IMR-90 (cell line): ENCODE measurements at regions not wholly inside any gene's neighbourhood (a gene's known extent, or its start where the extent isn't known, plus 50 kb on each side); places are given as distances from the start of the nearest gene placed in this dataset.

Experiments used
- ATAC-seq: fragments of 200-7000 bp; cut with Tn5 transposase; 2 replicates; pipeline ENCODE4 v1.9.1; 2020; ENCODE audit warnings: low read depth, mild to moderate bottlenecking, moderate library complexity
- BruUV-seq: library from RNA; stranded (reverse); fragments of 400-500 nt; replicated peaks from 2 replicates; lab custom pipeline; 2021; lab: Mats Ljungman, UMichigan
- CTCF ChIA-PET: fragments of 300-600 bp; formaldehyde crosslinking; extraction: SDS; loops from one replicate; lab custom pipeline; 2021; ENCODE audit warnings: antibody characterized with exemption; lab: Yijun Ruan, JAX
- POLR2A ChIA-PET: fragments of 300-600 bp; sonication (Branson Sonifier 250); formaldehyde crosslinking; loops from one replicate; lab custom pipeline; 2022; ENCODE audit warnings: antibody characterized with exemption; ENCODE audit not compliant: unreplicated experiment; lab: Charles Lee
- DNase-seq: peaks from one replicate; pipeline ENCODE4 v3.0.0; 2013
- H2AFZ ChIP-seq: replicated peaks from 2 replicates; pipeline ENCODE3; 2013; ENCODE audit warnings: low read length, mild to moderate bottlenecking; ENCODE audit not compliant: poor library complexity
- H2AK5ac ChIP-seq: 2 replicates; pipeline ENCODE4 v1.6.1; 2013; ENCODE audit warnings: low read depth, low read length, inconsistent platforms
- H2AK9ac ChIP-seq: replicated peaks from 2 replicates; pipeline ENCODE3; 2013; ENCODE audit warnings: mild to moderate bottlenecking, low read depth, low read length, moderate library complexity; ENCODE audit not compliant: poor library complexity
- H2BK120ac ChIP-seq: 2 replicates; pipeline ENCODE4 v1.6.1; 2013; ENCODE audit warnings: low read depth, low read length, inconsistent platforms
- H2BK15ac ChIP-seq: 3 replicates; pipeline ENCODE4 v1.6.1; 2013; ENCODE audit warnings: low read depth, low read length, inconsistent platforms
- H2BK20ac ChIP-seq: 2 replicates; pipeline ENCODE4 v1.6.1; 2013; ENCODE audit warnings: low read depth, mild to moderate bottlenecking, inconsistent platforms, low read length, moderate library complexity
- H2BK5ac ChIP-seq: 2 replicates; pipeline ENCODE4 v1.6.1; 2013; ENCODE audit warnings: mild to moderate bottlenecking, low read depth, low read length, inconsistent platforms; ENCODE audit not compliant: poor library complexity, severe bottlenecking
- H3K14ac ChIP-seq: replicated peaks from 2 replicates; pipeline ENCODE4 v1.6.1; 2013; ENCODE audit warnings: low read depth, low read length, inconsistent platforms
- H3K18ac ChIP-seq: 2 replicates; pipeline ENCODE4 v1.6.1; 2013; ENCODE audit warnings: low read depth, low read length, control low read depth
- H3K23ac ChIP-seq: 2 replicates; pipeline ENCODE4 v1.6.1; 2013; ENCODE audit warnings: low read depth, low read length, inconsistent platforms
- H3K27ac ChIP-seq: 2 replicates; pipeline ENCODE4 v1.5.1; 2013; ENCODE audit warnings: mild to moderate bottlenecking, control low read depth, low read length; ENCODE audit not compliant: insufficient read depth
- H3K27me3 ChIP-seq: 2 replicates; pipeline ENCODE4 v1.6.1; 2013; ENCODE audit warnings: low read length; ENCODE audit not compliant: control insufficient read depth, insufficient read depth
- H3K36me3 ChIP-seq: 2 replicates; pipeline ENCODE4 v1.6.1; 2013; ENCODE audit warnings: low read length, mixed read lengths; ENCODE audit not compliant: control insufficient read depth, insufficient read depth
- H3K4ac ChIP-seq: 2 replicates; pipeline ENCODE4 v1.6.1; 2013; ENCODE audit warnings: low read depth, low read length, inconsistent platforms
- H3K4me1 ChIP-seq: 2 replicates; pipeline ENCODE4 v1.6.1; 2013; ENCODE audit warnings: low read length, mixed read lengths; ENCODE audit not compliant: control insufficient read depth, insufficient read depth
- H3K4me2 ChIP-seq: 2 replicates; pipeline ENCODE4 v1.6.1; 2013; ENCODE audit warnings: low read depth, mild to moderate bottlenecking, control low read depth, low read length, moderate library complexity
- H3K4me3 ChIP-seq: 2 replicates; pipeline ENCODE4 v1.5.1; 2013; ENCODE audit warnings: low read depth, mild to moderate bottlenecking, control low read depth, low read length, moderate library complexity; ENCODE audit not compliant: insufficient read depth
- H3K56ac ChIP-seq: 2 replicates; pipeline ENCODE4 v1.6.1; 2013; ENCODE audit warnings: low read length, inconsistent platforms; ENCODE audit not compliant: insufficient read depth; ENCODE audit errors: extremely low read depth
- H3K79me1 ChIP-seq, 2 experiments: 2 replicates each; pipeline ENCODE4 v1.6.1; 2013; ENCODE audit warnings: low read length in 2 of 2, inconsistent platforms in 1 of 2, low read depth in 1 of 2
- H3K9ac ChIP-seq: 2 replicates; pipeline ENCODE4 v1.6.1; 2013; ENCODE audit warnings: low read depth, low read length, control low read depth
- H3K9me1 ChIP-seq: 2 replicates; pipeline ENCODE4 v1.6.1; 2013; ENCODE audit warnings: low read length, inconsistent platforms; ENCODE audit not compliant: insufficient read depth
- H3K9me3 ChIP-seq: 2 replicates; pipeline ENCODE4 v1.6.1; 2013; ENCODE audit warnings: low read length; ENCODE audit not compliant: control insufficient read depth, insufficient read depth
- H4K20me1 ChIP-seq: 2 replicates; pipeline ENCODE4 v1.6.1; 2013; ENCODE audit warnings: low read length, inconsistent platforms; ENCODE audit not compliant: insufficient read depth
- H4K5ac ChIP-seq: 2 replicates; pipeline ENCODE4 v1.6.1; 2013; ENCODE audit warnings: mild to moderate bottlenecking, low read depth, low read length, control low read depth
- H4K8ac ChIP-seq, 2 experiments: 2 replicates each; pipeline ENCODE4 v1.6.1; 2013; ENCODE audit warnings: low read depth in 2 of 2, low read length in 2 of 2, control low read depth in 1 of 2, inconsistent platforms in 1 of 2
- H4K91ac ChIP-seq: 2 replicates; pipeline ENCODE4 v1.6.1; 2013; ENCODE audit warnings: low read depth, low read length, inconsistent platforms; ENCODE audit not compliant: insufficient read depth
- BHLHE40 ChIP-seq: fragments of 150-350 bp; IDR thresholded peaks from 2 replicates; pipeline ENCODE4 v1.6.1; 2016; ENCODE audit warnings: mild to moderate bottlenecking, low read depth, low read length
- CEBPB ChIP-seq: IDR thresholded peaks from 2 replicates; pipeline ENCODE4 v1.6.1; 2012; ENCODE audit warnings: low read depth, low read length, improper control_type of control experiment
- CHD1 ChIP-seq: IDR thresholded peaks from 2 replicates; pipeline ENCODE4 v1.6.1; 2012; ENCODE audit warnings: low read depth, low read length, improper control_type of control experiment
- CTCF ChIP-seq: conservative IDR thresholded peaks from 2 replicates; pipeline ENCODE4 v1.5.1; 2012; ENCODE audit warnings: mild to moderate bottlenecking, low read depth, low read length, improper control_type of control experiment
- ELK1 ChIP-seq: fragments of 150-350 bp; IDR thresholded peaks from 2 replicates; pipeline ENCODE4 v1.6.1; 2016; ENCODE audit warnings: low read depth, mild to moderate bottlenecking, low read length, moderate library complexity, borderline replicate concordance
- FOS ChIP-seq: fragments of 150-350 bp; IDR thresholded peaks from 2 replicates; pipeline ENCODE4 v1.6.1; 2016; ENCODE audit warnings: low read depth, low read length
- MAFK ChIP-seq: IDR thresholded peaks from 2 replicates; pipeline ENCODE4 v1.6.1; 2012; ENCODE audit warnings: low read depth, low read length, improper control_type of control experiment
- MAZ ChIP-seq: IDR thresholded peaks from 2 replicates; pipeline ENCODE4 v1.6.1; 2012; ENCODE audit warnings: low read depth, mild to moderate bottlenecking, low read length, improper control_type of control experiment, moderate library complexity, borderline replicate concordance
- MXI1 ChIP-seq: IDR thresholded peaks from 2 replicates; pipeline ENCODE4 v1.6.1; 2012; ENCODE audit warnings: low read depth, mild to moderate bottlenecking, low read length, moderate library complexity, borderline replicate concordance
- NFE2L2 ChIP-seq: fragments of 150-350 bp; IDR thresholded peaks from 2 replicates; pipeline ENCODE4 v1.6.1; 2016; ENCODE audit warnings: low read depth, mild to moderate bottlenecking, low read length
- POLR2A ChIP-seq: IDR thresholded peaks from 2 replicates; pipeline ENCODE4 v1.6.1; 2012; ENCODE audit warnings: mild to moderate bottlenecking, low read depth, low read length
- RAD21 ChIP-seq: IDR thresholded peaks from 2 replicates; pipeline ENCODE4 v1.6.1; 2012; ENCODE audit warnings: low read length, improper control_type of control experiment
- RCOR1 ChIP-seq: IDR thresholded peaks from 2 replicates; pipeline ENCODE4 v1.6.1; 2012; ENCODE audit warnings: mild to moderate bottlenecking, low read length, improper control_type of control experiment; ENCODE audit not compliant: insufficient replicate concordance
- RFX5 ChIP-seq: IDR thresholded peaks from 2 replicates; pipeline ENCODE4 v1.8.0; 2012; ENCODE audit warnings: low read depth, mild to moderate bottlenecking, low read length, moderate library complexity
- SMC3 ChIP-seq: fragments of 150-350 bp; IDR thresholded peaks from 2 replicates; pipeline ENCODE4 v1.6.1; 2016; ENCODE audit warnings: low read depth, mild to moderate bottlenecking, antibody characterized with exemption, low read length, moderate library complexity
- USF2 ChIP-seq: fragments of 150-350 bp; IDR thresholded peaks from 2 replicates; pipeline ENCODE4 v1.6.1; 2017; ENCODE audit warnings: mild to moderate bottlenecking, antibody characterized with exemption, low read length, low read depth
- WGBS, 2 experiments: methylation state at CpG; one replicate each; pipeline versions ENCODE4 v1.1.5 to v1.1.7; 2013; ENCODE audit warnings: missing lambda C conversion rate in 2 of 2; ENCODE audit not compliant: insufficient read length in 1 of 2; ENCODE audit errors: extremely low coverage in 2 of 2; 5-methylcytosine and 5-hydroxymethylcytosine counted together
- dilution Hi-C: fragments of 300-500 bp; cut with HindIII; formaldehyde crosslinking; loops from one replicate; pipeline ENCODE4 v1.14.3; 2018; ENCODE audit warnings: low sequenced_read_pairs; ENCODE audit not compliant: unreplicated experiment
- in situ Hi-C: fragments of 300-500 bp; cut with MboI; formaldehyde crosslinking; loops from 3 replicates; pipeline ENCODE4 v1.14.3; 2019; ENCODE audit warnings: low sequenced_read_pairs, inconsistent platforms, mixed read lengths
- intact Hi-C: fragments of 100-400 bp; cut with micrococcal nuclease; formaldehyde crosslinking; loops from 2 replicates; pipeline ENCODE4 v1.10.0; 2022

- Histone ChIP-seq H3K27me3 (no peaks in the 10 kb centered on the region), H2BK5ac (no peak overlapping the region), H3K9ac (no peak overlapping the region), H3K27ac (no peak overlapping the region), H3K9me1 (no peaks in the 10 kb centered on the region), H2AK5ac (no peak overlapping the region), H3K36me3 (no peaks in the 10 kb centered on the region), H3K56ac (no peak overlapping the region), H4K20me1 (no peaks in the 10 kb centered on the region), H3K4me3 (no peak overlapping the region), H4K91ac (no peak overlapping the region), H3K4me2 (no peak overlapping the region), H3K23ac (no peak overlapping the region), H3K18ac (no peak overlapping the region), H3K14ac (no peak overlapping the region), H3K79me1 (no peaks in the 10 kb centered on the region), H4K8ac (no peak overlapping the region), H2AFZ (no peak overlapping the region), H4K5ac (no peak overlapping the region), H2BK120ac (no peak overlapping the region), H3K9me3 (peaks cover 18% of the 10 kb centered on the region), H2AK9ac (no peak overlapping the region), H2BK20ac (no peak overlapping the region), H2BK15ac (no peak overlapping the region), H3K4me1 (no peaks in the 10 kb centered on the region), H3K4ac (no peak overlapping the region)
- intact Hi-C loops (no loop called here), in situ Hi-C loops (no loop called here), dilution Hi-C loops (no loop called here)
- WGBS, 2 experiments = no CpG with 5 or more reads among the region's 1 CpG
- no peak for ATAC-seq
- CTCF ChIA-PET = no interaction called here
- no TSS peak for BruUV-seq
- no peak for TF ChIP-seq SMC3
- no peak for TF ChIP-seq RAD21
- TF ChIP-seq CHD1 = no peak
- no peak for TF ChIP-seq MAZ
- no peak for TF ChIP-seq FOS
- TF ChIP-seq RCOR1 = no peak
- no peak for TF ChIP-seq MAFK
- TF ChIP-seq POLR2A = no peak
- no peak for TF ChIP-seq BHLHE40
- no peak for TF ChIP-seq CTCF
- TF ChIP-seq ELK1 = no peak
- TF ChIP-seq NFE2L2 = no peak
- TF ChIP-seq CEBPB = no peak
- no peak for TF ChIP-seq USF2
- no peak for TF ChIP-seq MXI1
- no peak for TF ChIP-seq RFX5
- DNase-seq = no peak
- POLR2A ChIA-PET = no interaction called here
Observed at GRCh38 chr7:8322667-8323066, 60.7 kb upstream of the ICA1 start.
